ENCODE measurements at regions not wholly inside any gene's neighbourhood (a gene's known extent, or its start where the extent isn't known, plus 50 kb on each side); places are given as distances from the start of the nearest gene placed in this dataset.

- no peak for TF ChIP-seq ZFX (IDR thresholded peaks at IDR 0.05; ENCODE audit: borderline replicate concordance)
- TF ChIP-seq, protein P1, sequence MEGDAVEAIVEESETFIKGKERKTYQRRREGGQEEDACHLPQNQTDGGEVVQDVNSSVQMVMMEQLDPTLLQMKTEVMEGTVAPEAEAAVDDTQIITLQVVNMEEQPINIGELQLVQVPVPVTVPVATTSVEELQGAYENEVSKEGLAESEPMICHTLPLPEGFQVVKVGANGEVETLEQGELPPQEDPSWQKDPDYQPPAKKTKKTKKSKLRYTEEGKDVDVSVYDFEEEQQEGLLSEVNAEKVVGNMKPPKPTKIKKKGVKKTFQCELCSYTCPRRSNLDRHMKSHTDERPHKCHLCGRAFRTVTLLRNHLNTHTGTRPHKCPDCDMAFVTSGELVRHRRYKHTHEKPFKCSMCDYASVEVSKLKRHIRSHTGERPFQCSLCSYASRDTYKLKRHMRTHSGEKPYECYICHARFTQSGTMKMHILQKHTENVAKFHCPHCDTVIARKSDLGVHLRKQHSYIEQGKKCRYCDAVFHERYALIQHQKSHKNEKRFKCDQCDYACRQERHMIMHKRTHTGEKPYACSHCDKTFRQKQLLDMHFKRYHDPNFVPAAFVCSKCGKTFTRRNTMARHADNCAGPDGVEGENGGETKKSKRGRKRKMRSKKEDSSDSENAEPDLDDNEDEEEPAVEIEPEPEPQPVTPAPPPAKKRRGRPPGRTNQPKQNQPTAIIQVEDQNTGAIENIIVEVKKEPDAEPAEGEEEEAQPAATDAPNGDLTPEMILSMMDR (IDR thresholded peaks at IDR 0.05): no peak
Measured at GRCh38 chr18:60686142-60686541, 313.6 kb upstream of the MC4R start.

DNA sequence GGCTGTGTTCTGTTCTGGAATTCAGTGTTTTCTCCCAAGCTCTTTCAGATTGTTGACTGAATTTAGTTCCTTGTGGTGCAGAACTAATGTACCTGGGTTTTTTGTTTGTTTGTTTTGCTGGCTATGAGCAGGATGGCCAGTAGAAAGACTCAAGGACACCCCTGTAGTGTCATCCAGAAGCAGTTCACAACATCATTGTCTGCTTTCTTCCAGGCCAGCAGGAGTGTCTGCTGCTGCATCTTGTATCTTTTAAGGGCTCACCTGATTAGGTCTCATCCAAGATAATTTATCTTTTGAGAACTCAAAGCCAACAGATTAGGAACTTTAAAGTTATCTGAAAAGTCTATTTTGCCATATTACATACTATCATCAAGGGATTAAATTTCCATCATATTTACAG, 318.5 kb upstream of the MC4R start:
- H3K27ac ChIP-seq: no peak overlapping the region
- TF ChIP-seq, protein P1 (IDR thresholded peaks at IDR 0.05): no peak
- TF ChIP-seq ZFX (IDR thresholded peaks at IDR 0.05; ENCODE audit: borderline replicate concordance): no peak

More at GRCh38 chr18:60686142-60686541, 313.6 kb upstream of the MC4R start:
- H3K27ac ChIP-seq: no peak overlapping the region

- no peak overlapping the region for H3K27ac ChIP-seq
- TF ChIP-seq, protein P1 (IDR thresholded peaks at IDR 0.05): no peak
- TF ChIP-seq ZFX (IDR thresholded peaks at IDR 0.05; ENCODE audit: borderline replicate concordance): no peak
Measured at GRCh38 chr18:60693426-60693825, 320.9 kb upstream of the MC4R start.

DNA sequence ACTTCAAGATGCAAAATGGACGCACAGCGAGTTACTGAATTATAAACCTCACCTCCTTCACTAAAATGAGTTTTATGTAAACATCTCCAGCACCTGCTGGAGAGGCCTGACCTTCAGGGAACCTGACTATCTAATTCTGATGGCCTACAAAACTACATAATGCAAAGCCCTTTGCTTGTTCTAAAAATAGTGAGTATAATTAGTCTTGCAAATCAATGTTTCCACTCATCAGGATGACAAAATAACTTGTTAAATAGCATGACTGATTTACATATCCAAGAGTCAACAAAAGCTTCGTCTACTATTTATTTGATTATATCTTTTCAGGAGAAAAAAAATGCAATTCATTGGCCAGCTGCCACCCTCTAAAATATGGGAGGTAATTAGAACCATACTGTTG, 326.3 kb upstream of the MC4R start:
- TF ChIP-seq ZFX (IDR thresholded peaks at IDR 0.05; ENCODE audit: borderline replicate concordance): no peak
- TF ChIP-seq, protein P1 (IDR thresholded peaks at IDR 0.05): no peak
- H3K27ac ChIP-seq: no peak overlapping the region

GRCh38 chr18:60722742-60723141, 350.2 kb upstream of the MC4R start:
- TF ChIP-seq, protein P1 (IDR thresholded peaks at IDR 0.05): no peak
- TF ChIP-seq ZFX (IDR thresholded peaks at IDR 0.05; ENCODE audit: borderline replicate concordance): no peak
- H3K27ac ChIP-seq: no peak overlapping the region

GRCh38 chr18:60732143-60732542, 359.6 kb upstream of the MC4R start:
- no peak for TF ChIP-seq ZFX (IDR thresholded peaks at IDR 0.05; ENCODE audit: borderline replicate concordance)
- TF ChIP-seq, protein P1 (IDR thresholded peaks at IDR 0.05): no peak
- no peak overlapping the region for H3K27ac ChIP-seq

DNA sequence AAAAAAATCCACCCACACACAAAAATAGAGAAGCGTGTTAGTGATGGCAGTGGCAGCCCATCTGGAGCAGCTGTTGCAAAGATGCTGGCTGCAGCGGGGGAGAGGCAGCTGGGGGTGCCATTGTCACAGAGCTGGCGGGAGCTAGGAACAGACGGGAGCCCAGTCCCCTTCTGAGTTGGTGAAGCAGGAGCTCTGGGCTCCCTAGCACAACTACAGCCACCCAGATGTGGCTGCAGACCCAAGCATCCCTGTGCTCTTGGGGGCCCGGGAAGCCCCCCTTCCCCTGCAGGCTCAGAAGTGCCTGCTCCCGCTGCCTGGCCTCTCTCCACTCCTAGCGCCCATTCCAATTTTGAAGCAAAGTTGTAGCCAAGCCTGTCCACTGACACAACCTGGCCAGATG, 366.6 kb upstream of the MC4R start:
- TF ChIP-seq, protein P1 (IDR thresholded peaks at IDR 0.05): no peak
- TF ChIP-seq ZFX (IDR thresholded peaks at IDR 0.05; ENCODE audit: borderline replicate concordance): no peak
- H3K27ac ChIP-seq: no peak overlapping the region
